MV-4-11 (cell line): ENCODE measurements at regions not wholly inside any gene's neighbourhood (a gene's known extent, or its start where the extent isn't known, plus 50 kb on each side); places are given as distances from the start of the nearest gene placed in this dataset.
"Not testable (repeated sequence)": the region's sequence is repeated elsewhere in the genome, so short reads cannot be mapped to it uniquely, and the experiment has no call there.

Experiments
- DNase-seq: peaks from one replicate; lab custom pipeline; 2025; lab: John Stamatoyannopoulos, UW

DNA sequence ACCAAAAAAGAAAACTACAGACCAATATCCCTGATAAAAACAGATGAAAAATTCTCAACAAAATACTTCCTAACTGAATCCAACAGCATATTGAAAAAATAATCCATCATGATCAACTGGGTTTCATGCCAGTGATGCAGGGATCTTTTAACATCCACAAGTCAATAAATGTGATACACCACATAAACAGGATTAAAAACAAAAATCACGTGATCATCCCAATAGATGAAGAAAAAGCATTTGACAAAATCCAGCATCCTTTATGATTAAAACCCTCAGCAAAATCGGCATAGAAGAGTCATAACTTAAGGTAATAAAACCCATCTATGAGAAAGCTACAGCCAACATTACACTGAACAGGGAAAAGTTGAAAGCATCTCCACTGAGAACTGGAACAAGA, 107.5 kb downstream of the DCLK3 start:
- DNase-seq, result no peak

DNA sequence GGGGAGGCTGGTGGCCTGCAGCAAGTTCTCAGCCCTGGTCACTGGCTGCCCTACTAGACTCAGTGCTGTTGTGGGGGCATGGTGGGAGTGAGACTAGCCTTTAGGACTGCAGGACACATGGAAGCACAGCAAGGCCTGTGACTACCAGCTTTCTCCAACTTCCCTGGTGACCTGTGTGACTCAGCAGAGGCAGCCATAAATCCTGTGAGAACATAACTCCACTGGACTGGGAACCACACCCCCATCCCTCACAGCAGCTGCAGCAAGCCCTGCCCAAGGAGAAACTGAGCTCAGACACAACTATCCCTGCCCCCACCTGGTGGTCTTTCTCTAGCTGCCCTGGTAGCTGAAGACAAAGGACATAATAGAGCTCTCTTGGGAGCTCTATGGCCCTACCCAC, 111.3 kb downstream of the DCLK3 start:
- DNase-seq, result no peak

DNA sequence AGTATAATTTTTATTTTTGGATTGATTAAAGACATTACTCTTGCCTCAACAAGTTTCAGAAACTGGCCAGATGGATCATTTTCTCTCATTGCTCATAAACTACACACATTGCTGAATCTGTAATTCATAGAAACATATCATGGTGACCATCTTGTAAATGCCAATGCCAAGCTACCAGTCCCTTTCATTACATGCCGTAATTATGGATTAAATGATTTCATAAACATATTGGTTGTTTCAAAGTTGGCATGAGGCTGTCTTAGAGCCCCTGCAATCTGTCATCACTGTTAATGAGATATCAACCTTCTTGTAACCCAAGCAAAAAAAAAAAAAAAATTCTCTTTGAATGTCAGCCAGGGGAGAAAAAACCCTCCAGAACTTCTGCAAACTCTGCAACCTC, 112.2 kb downstream of the DCLK3 start:
- no peak for DNase-seq

DNA sequence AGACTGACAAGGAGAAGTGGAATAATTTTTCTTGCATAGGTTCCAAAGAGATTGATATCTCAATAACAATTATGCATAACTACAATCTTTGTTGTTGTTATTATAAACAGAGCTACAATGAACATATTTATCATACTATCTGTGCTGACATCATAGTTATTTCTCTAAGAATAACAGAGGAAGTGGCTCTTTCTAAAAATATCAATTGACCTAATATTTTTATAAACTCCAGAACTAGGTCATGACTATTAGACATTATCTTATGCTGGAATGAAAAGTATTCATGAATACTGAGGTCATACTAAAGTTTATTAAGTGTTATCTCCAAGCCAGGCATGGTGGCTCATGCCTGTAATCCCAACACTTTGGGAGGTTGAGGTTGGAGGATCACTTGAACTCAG, 114.1 kb downstream of the DCLK3 start:
- no peak for DNase-seq

DNA sequence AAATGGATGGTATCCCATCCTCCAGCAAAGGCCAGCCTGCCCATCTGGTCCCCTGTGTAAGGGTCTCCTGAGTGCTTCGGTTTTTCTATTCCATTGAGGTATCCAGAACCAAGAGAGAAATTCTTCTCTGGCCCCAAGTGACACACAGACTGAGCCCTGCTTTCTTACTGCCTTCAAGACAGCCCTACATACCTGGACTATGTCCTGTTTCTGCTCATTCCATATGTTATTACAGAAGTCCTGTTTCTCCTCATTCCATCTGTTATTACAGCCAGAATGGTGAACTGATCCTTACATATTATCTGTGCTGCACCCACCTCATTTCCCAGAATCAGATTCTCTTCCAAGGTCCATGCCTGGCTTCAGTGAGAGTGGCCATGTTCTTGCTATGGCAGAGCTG, 115.2 kb downstream of the DCLK3 start:
- DNase-seq, result no peak

DNA sequence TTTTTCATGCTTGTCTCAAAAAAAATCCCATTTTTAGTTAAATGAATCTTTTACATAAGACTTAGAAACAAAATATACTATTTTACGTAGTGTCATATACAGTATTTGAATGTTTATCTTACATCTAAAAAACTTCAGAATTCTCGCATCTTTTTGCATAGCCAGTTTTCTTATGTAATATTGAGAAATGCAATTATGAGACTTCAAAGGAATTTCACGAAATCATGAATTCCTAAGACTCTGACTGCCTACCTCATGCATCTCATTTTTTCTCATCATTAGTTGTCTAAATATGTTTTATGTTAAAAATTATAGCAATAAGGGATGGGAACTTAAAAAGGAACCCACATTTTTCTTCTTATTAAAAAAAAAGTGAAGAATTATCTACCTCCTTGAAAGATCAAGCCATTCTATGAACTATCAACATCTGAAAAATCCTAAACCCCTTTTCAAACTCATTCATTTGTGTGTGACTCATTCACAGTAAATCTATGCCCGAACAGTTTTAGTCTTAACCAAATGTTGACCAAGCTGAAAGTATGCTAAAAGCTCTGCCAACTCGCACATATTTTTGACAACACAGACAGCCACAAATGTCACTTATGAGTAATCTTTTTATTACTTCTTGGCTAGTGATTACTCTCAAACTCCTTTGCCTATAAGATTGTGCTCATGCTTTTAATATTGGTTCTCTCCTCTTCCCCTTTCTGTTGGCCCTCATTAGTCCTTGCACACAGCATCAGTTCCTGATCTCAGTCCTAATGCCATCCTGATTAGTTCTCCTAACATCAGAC, 115.9 kb downstream of the DCLK3 start:
- peak; percentile 57 for DNase-seq

DNA sequence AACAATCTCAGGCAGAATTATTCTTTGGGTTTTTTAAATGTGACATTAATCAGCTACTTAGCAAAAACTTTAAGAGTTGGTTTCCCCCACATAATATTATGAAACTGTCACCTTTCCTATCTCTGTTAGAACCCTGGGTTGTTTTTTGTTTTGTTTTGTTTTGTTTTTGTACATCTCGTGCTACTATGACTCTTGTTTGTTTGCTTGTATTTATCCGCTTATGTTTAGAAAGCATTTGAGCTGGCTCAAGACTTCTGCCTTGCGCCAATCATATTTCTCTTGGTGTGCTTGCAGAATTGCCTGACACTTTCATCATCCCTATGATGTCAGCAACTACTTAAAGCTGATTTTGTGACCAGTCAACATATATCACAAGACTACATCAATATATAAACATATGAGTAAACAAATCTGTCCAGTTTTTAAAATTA, 116.9 kb downstream of the DCLK3 start:
- DNase-seq, result peak; percentile 14

DNA sequence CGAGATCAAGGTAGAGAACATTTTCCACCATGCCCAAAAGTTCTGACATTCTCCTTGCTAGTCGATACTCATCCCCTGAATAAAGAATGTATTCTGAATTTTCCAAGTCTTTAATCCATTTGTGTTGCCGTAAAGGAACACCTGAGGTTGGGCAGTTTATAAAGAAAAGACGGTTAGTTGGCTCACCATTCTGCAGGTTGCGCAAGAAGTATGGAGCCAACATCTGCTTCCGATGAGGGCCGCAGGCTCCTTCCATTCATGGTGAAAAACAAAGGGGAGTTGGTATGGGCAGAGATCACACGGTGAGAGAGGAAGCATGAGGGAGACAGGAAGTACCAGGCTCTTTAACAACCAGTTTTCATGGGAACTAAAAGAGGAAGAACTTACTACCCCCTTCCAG, 121.2 kb downstream of the DCLK3 start:
- no peak for DNase-seq

DNA sequence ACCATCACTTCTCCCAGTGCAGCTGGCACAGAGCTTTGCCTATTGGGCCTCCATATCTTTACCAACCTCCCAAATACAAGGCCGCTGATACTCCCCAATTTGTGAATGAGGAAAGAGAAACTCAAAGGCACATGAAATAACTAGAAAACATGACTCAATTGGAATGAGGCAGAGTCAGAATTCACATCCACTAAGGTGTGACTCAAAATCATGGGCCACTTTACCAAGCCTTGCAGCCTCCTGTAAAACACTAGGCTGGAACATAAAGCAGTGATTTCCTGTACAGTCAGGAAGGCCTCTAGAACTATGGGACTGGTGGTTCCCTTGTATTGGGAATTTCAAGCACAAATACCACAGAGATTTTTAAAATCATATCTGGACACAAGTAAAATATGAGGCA, 128.6 kb downstream of the DCLK3 start:
- no peak for DNase-seq

DNA sequence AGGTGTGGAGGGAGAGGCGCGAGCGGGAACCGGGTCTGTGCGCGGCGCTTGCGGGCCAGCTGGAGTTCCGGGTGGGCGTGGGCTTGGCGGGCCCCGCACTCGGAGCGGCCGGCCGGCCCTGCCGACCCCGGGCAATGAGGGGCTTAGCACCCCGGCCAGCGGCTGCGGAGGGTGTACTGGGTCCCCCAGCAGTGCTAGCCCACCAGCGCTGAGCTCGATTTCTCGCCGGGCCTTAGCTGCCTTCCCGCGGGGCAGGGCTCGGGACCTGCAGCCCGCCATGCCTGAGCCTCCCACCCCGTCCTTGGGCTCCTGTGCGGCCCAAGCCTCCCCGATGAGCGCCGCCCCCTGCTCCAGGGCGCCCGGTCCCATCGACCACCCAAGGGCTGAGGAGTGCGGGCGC, 130.5 kb downstream of the DCLK3 start:
- not testable (repeated sequence) for DNase-seq

DNA sequence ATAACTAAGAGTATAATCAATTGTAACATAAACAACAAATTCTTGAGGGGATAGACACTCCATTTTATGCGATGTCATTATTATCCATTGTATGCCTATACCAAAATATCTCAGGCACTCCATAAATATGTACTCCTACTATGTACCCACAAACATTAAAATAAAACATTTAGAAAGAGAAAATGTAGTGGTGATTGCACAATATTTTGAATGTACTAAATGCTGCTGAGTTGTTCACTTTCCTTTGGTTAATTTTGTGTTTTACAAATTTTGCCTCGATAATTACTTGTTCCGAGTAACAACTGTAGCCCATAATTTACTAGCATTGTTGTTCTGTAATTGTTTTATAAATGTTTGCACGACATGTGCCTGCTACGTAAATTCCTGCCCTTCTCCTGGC, 131.3 kb downstream of the DCLK3 start:
- no peak for DNase-seq

DNA sequence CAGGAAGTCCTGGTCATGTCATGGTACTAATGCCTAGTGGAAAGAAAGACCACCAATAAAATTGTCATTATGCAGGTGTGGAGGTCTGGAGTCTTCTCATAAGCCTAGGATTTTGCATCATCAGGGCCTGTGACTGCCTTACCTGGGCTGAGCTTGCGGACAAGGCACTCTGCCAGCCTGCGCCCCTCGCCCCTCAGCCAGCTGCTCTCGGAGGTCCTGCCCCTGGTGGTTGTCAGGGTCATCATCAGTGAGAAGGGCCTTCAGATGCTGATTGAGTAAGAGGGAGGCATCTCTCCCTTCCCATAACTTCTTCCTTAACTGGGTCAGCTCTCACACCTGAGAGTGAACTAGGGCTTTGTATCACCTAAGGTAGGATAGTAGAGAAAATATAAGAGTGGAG, 132.8 kb downstream of the DCLK3 start:
- no peak for DNase-seq

DNA sequence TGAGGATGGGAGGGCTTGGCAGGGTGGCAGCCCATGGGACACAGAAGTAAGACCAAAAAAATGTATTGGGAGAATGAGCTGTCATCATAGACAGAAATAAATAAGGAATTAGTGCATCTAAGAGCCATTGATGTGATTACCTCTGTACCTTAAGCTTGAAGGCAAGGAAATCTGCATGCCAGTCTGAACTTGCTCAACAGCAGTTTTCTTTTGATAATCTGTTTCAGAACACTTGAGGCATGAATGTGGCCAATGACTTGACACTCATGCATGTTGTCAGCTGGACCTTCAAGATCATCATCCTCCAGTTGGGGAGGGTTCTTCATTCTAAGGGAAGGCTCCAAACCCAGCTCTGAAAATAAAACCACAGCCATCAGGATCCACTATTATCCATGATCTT, 148.5 kb downstream of the DCLK3 start:
- no peak for DNase-seq

DNA sequence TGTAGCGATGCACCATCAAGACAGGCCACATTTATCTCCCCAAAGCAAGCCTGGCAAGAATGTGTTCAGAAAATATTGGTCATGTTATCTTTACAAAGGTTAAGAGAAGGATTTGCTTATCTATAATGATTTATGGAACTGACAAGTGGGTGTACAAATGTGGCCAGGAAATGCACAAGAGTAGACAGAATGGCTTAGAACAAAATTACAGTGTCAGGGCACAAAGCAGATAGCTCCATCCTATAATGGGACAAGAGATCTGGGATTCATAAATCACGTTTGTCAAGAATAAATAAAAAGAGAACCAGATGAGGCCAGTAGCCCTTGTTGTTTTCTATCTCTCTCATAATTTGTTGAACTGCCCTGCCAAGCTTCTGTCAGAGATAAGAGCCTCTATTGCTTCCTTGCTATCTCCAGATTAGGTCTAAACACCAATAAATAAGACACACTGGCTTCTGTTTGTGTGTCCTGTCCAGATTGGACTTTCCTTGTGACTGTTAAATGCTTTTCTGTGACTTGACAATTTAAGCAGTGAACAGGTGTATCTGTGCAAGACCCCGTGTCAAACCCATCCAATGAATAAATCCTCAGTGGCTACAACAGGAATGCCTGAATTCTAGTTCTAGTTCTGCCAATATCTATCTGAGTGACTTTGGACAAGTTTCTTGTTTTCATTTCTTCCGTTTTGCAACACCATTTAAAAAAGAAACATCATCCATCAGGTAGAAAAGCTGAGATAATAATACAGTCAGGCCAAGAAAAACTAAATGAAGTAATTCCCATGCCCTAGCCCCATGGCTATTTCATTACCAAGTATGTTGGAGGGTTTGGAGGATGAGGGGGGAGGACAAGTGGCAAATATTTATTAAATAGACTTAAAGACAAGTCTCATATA, 157.2 kb downstream of the DCLK3 start:
- DNase-seq, result no peak

DNA sequence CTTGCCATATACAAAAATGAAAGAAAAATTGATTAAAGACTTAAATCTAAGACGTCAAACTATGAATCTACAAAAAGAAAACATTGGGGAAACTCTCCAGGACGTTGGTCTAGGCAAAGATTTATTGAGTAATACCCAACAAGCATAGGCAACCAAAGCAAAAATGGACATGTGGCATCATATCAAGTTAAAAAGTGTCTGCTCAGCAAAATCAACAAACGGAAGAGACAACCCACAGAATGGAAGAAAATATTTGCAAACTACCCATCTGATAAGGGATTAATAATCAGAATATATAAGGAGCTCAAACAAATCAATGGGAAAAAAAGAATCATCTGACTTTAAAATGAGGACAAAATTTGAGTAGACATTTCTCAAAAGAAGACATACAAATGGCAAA, 160.9 kb downstream of the DCLK3 start:
- DNase-seq, result no peak

DNA sequence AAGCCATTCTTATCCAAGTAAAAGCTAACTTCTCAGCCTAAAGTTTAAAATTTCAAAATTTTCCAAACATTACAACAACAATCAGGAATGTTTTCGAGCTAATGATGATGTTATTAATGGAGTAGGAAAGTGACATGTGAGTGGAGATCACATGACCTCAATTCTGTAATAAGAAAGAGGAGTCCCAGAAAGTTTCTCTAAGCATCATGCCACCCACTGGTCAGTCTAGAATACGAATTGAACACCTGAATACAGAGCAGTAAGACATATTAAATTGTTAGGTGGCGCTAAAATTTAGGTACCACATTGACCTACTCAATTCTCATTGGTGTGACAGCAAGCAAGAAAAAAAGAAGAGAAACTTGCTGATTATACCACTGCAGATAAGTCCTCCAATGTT, 163.9 kb downstream of the DCLK3 start:
- DNase-seq, result no peak
